Neural progenitor cell (in vitro differentiated cells): ENCODE measurements at regions not wholly inside any gene's neighbourhood (a gene's known extent, or its start where the extent isn't known, plus 50 kb on each side); places are given as distances from the start of the nearest gene placed in this dataset.

Experiments used
- DNase-seq: peaks from one replicate; pipeline ENCODE4 v3.0.0-alpha.2; 2016; ENCODE audit warnings: low spot score
- H2AFZ ChIP-seq: fragments of 200-600 bp; sonication (generic); replicated peaks from 2 replicates; pipeline ENCODE4 v1.6.1; 2016; ENCODE audit warnings: antibody characterized with exemption
- H3F3A ChIP-seq: fragments of 200-600 bp; sonication (generic); 2 replicates; pipeline ENCODE4 v1.6.1; 2016; ENCODE audit warnings: antibody characterized with exemption, low read depth
- H3K27ac ChIP-seq: fragments of 200-600 bp; sonication (generic); 2 replicates; pipeline ENCODE4 v1.5.1; 2016; ENCODE audit warnings: mild to moderate bottlenecking
- H3K27me3 ChIP-seq: fragments of 200-600 bp; sonication (generic); 2 replicates; pipeline ENCODE4 v1.6.1; 2016; ENCODE audit warnings: mild to moderate bottlenecking, moderate library complexity
- H3K36me3 ChIP-seq: fragments of 200-600 bp; sonication (generic); 2 replicates; pipeline ENCODE4 v1.5.1; 2016
- H3K4me1 ChIP-seq: fragments of 200-600 bp; sonication (generic); 2 replicates; pipeline ENCODE4 v1.6.1; 2016; ENCODE audit warnings: mixed run types
- H3K4me2 ChIP-seq: fragments of 200-600 bp; sonication (generic); 2 replicates; pipeline ENCODE4 v1.6.1; 2016
- H3K4me3 ChIP-seq: fragments of 200-600 bp; sonication (generic); 2 replicates; pipeline ENCODE4 v1.5.1; 2016
- H3K79me2 ChIP-seq: fragments of 200-600 bp; sonication (generic); 2 replicates; pipeline ENCODE4 v1.6.1; 2016; ENCODE audit warnings: low read depth
- H3K9ac ChIP-seq: fragments of 200-600 bp; sonication (generic); 2 replicates; pipeline ENCODE4 v1.6.1; 2016
- H3K9me3 ChIP-seq: fragments of 200-600 bp; sonication (generic); 2 replicates; pipeline ENCODE4 v1.5.1; 2016; ENCODE audit warnings: low read depth
- H4K20me1 ChIP-seq: fragments of 200-600 bp; sonication (generic); 2 replicates; pipeline ENCODE4 v1.6.1; 2016; ENCODE audit warnings: low read depth
- H3K27ac Mint-ChIP-seq: 3 replicates; pipeline ENCODE4 v1.8.0; 2021; ENCODE audit warnings: mixed read lengths
- H3K27me3 Mint-ChIP-seq: 2 replicates; pipeline ENCODE4 v1.8.0; 2022; ENCODE audit warnings: low read depth, mild to moderate bottlenecking, inconsistent platforms, moderate library complexity, mixed read lengths; ENCODE audit not compliant: insufficient read depth
- H3K36me3 Mint-ChIP-seq: 3 replicates; pipeline ENCODE4 v1.8.0; 2021; ENCODE audit warnings: mixed read lengths
- H3K4me1 Mint-ChIP-seq: 3 replicates; pipeline ENCODE4 v1.8.0; 2021; ENCODE audit warnings: mixed read lengths
- H3K4me3 Mint-ChIP-seq: 3 replicates; pipeline ENCODE4 v1.8.0; 2021; ENCODE audit warnings: mild to moderate bottlenecking, moderate library complexity, mixed read lengths
- H3K9me3 Mint-ChIP-seq: 3 replicates; pipeline ENCODE4 v1.8.0; 2020; ENCODE audit warnings: mixed read lengths
- EZH2 ChIP-seq: fragments of 200-600 bp; sonication (generic); IDR thresholded peaks from 2 replicates; pipeline ENCODE4 v1.6.1; 2017; ENCODE audit warnings: antibody characterized with exemption, mild to moderate bottlenecking, moderate library complexity
- EZH2phosphoT487 ChIP-seq: fragments of 200-600 bp; sonication (generic); IDR thresholded peaks from 2 replicates; pipeline ENCODE4 v1.6.1; 2017; ENCODE audit warnings: antibody characterized with exemption
- TF ChIP-seq, protein P1 (sequence below): fragments of 200-600 bp; sonication (generic); IDR thresholded peaks from 2 replicates; pipeline ENCODE4 v1.5.1; 2017; ENCODE audit warnings: antibody characterized with exemption, mild to moderate bottlenecking

DNA sequence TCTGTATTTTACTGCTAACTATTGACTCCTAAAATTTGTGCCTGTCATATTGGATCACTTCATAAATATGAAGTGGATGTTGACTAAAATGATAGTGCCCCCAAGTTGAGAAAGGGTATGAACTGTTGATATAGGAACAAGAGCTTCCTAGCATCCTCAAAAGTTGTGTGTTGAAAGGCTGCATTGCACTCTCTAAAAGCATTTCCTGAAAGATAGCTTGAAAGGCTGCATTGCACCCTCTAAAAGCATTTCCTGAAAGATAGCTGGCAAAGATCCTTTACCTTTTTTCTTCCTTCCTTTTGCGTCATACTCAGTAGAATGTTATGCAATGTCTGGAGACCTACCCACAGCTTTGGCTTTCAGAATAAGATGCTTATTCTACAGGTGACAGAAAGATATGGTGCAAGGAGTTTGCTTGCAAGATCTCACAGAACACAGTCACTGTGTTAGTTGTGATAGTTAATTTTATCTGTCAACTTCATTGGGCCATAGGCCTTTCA lies 274.6 kb upstream of the GALNTL6 start:
- H3K4me3 ChIP-seq = no peak overlapping the region
- H3K4me3 Mint-ChIP-seq = no peak overlapping the region
- no peak for DNase-seq
- no peaks in the 10 kb centered on the region for H3K9me3 ChIP-seq
- no peak overlapping the region for H2AFZ ChIP-seq
- H3K36me3 Mint-ChIP-seq = no peaks in the 10 kb centered on the region
- H3K27ac ChIP-seq = no peak overlapping the region
- no peaks in the 10 kb centered on the region for H3K4me1 ChIP-seq
- H3K4me1 Mint-ChIP-seq = no peaks in the 10 kb centered on the region
- H3K27me3 Mint-ChIP-seq = no peaks in the 10 kb centered on the region
- TF ChIP-seq, protein P1, sequence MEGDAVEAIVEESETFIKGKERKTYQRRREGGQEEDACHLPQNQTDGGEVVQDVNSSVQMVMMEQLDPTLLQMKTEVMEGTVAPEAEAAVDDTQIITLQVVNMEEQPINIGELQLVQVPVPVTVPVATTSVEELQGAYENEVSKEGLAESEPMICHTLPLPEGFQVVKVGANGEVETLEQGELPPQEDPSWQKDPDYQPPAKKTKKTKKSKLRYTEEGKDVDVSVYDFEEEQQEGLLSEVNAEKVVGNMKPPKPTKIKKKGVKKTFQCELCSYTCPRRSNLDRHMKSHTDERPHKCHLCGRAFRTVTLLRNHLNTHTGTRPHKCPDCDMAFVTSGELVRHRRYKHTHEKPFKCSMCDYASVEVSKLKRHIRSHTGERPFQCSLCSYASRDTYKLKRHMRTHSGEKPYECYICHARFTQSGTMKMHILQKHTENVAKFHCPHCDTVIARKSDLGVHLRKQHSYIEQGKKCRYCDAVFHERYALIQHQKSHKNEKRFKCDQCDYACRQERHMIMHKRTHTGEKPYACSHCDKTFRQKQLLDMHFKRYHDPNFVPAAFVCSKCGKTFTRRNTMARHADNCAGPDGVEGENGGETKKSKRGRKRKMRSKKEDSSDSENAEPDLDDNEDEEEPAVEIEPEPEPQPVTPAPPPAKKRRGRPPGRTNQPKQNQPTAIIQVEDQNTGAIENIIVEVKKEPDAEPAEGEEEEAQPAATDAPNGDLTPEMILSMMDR = no peak
- no peak for TF ChIP-seq EZH2phosphoT487
- no peak overlapping the region for H3K27ac Mint-ChIP-seq
- no peaks in the 10 kb centered on the region for H3K36me3 ChIP-seq
- H3K9me3 Mint-ChIP-seq = no peaks in the 10 kb centered on the region
- H3K4me2 ChIP-seq = no peak overlapping the region
- H3K79me2 ChIP-seq = no peaks in the 10 kb centered on the region
- no peak overlapping the region for H3K9ac ChIP-seq
- H3K27me3 ChIP-seq = no peaks in the 10 kb centered on the region
- no peaks in the 10 kb centered on the region for H3F3A ChIP-seq
- no peaks in the 10 kb centered on the region for H4K20me1 ChIP-seq

DNA sequence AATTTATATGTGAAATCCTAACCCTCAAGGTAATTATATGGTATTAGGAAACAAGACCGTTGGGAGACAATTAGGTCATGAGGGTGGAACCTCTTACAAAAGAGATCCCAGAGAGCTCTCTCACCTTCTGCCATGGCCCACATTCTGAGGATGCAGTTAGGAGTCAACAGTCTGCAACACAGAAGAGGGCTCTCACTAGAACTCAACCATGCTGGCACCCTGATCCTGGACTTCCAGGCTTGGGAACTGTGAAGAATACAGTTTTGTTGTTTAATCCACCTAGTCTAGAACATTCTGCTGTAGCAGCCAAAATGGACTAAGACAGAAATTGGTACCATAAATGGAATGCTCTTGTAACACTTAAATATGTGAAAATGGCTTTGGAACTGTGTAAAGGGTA lies 278.8 kb upstream of the GALNTL6 start:
- H3K9ac ChIP-seq = no peak overlapping the region
- H3F3A ChIP-seq = no peaks in the 10 kb centered on the region
- no peak overlapping the region for H3K27ac ChIP-seq
- no peaks in the 10 kb centered on the region for H3K9me3 ChIP-seq
- Mint-ChIP-seq H3K27me3 (no peaks in the 10 kb centered on the region), H3K4me1 (peaks cover 4% of the 10 kb centered on the region), H3K27ac (no peak overlapping the region), H3K4me3 (no peak overlapping the region), H3K9me3 (no peaks in the 10 kb centered on the region), H3K36me3 (no peaks in the 10 kb centered on the region)
- H3K79me2 ChIP-seq = no peaks in the 10 kb centered on the region
- TF ChIP-seq, protein P1 = no peak
- TF ChIP-seq EZH2 (no peak), EZH2phosphoT487 (no peak)
- H3K4me3 ChIP-seq = no peak overlapping the region
- H4K20me1 ChIP-seq = no peaks in the 10 kb centered on the region
- no peak overlapping the region for H3K4me2 ChIP-seq
- H3K27me3 ChIP-seq = no peaks in the 10 kb centered on the region
- H3K4me1 ChIP-seq = no peaks in the 10 kb centered on the region
- H3K36me3 ChIP-seq = no peaks in the 10 kb centered on the region
- H2AFZ ChIP-seq = no peak overlapping the region
- DNase-seq = no peak

DNA sequence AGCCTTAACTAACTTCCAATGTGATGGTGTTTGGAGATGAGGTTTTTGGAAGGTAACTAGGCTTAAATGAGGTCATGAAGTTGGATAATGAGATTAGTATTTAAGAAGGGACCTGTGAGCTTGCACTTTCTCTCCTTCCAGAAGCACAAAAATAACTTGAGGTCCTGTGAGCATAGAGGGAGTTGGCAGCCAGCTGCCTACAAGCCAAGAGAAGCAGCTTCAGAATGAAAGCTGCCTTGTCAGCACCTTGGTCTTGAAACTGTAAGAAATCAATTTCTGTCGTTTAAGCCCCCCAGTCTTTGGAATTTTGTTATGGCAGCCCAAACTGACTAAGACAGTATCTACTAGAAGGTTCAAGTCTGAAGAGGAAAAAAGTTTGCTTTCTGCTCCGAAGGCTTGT lies 280.2 kb upstream of the GALNTL6 start:
- H3K79me2 ChIP-seq = no peaks in the 10 kb centered on the region
- peaks cover 4% of the 10 kb centered on the region for H3K4me1 Mint-ChIP-seq
- no peak for DNase-seq
- no peaks in the 10 kb centered on the region for H3K27me3 Mint-ChIP-seq
- no peak overlapping the region for H2AFZ ChIP-seq
- no peaks in the 10 kb centered on the region for H3K9me3 Mint-ChIP-seq
- H3K36me3 Mint-ChIP-seq = no peaks in the 10 kb centered on the region
- no peak overlapping the region for H3K4me3 Mint-ChIP-seq
- no peaks in the 10 kb centered on the region for H3F3A ChIP-seq
- TF ChIP-seq, protein P1 = no peak
- TF ChIP-seq EZH2phosphoT487 = no peak
- TF ChIP-seq EZH2 = no peak
- no peaks in the 10 kb centered on the region for H3K4me1 ChIP-seq
- no peaks in the 10 kb centered on the region for H4K20me1 ChIP-seq
- no peaks in the 10 kb centered on the region for H3K36me3 ChIP-seq
- no peak overlapping the region for H3K27ac ChIP-seq
- no peak overlapping the region for H3K27ac Mint-ChIP-seq
- H3K4me2 ChIP-seq = no peak overlapping the region
- no peaks in the 10 kb centered on the region for H3K27me3 ChIP-seq
- no peak overlapping the region for H3K4me3 ChIP-seq
- no peaks in the 10 kb centered on the region for H3K9me3 ChIP-seq
- H3K9ac ChIP-seq = no peak overlapping the region
